HT1080 (cell line): ENCODE measurements at regions not wholly inside any gene's neighbourhood (a gene's known extent, or its start where the extent isn't known, plus 50 kb on each side); places are given as distances from the start of the nearest gene placed in this dataset.
"Not testable (repeated sequence)": the region's sequence is repeated elsewhere in the genome, so short reads cannot be mapped to it uniquely, and the experiment has no call there.

Source experiments
- DNase-seq: peaks from one replicate; pipeline ENCODE4 v3.0.0-alpha.2; 2015; ENCODE audit warnings: low read depth

DNA sequence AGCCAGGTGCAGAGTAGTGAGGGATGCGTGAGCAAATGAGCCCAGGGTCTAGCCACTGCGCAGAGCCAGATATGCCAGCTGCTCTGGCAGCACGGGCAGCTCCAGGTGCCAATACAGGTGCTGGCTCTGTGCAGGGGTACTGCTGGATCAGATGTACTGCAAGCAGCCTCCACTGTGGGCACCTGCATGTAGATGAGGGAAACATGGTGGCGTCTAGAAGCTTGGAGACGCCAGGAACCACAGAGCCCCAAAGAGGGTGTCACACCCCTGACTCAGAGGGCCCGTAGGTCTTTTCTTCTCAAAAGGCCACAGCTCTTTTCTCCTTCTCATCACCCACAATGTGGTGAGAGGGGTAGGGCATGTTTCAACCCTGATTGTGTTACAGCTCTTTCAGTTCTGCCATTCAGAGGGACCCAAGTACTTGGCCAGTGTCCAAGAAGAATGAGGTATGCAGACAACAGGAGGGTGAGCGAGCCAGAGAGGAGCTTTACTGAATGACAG lies 244.4 kb upstream of the SLITRK1 start:
- peak; percentile 32 for DNase-seq

- no peak for DNase-seq
Observed at GRCh38 chr13:84121456-84121855, 239.2 kb upstream of the SLITRK1 start.

- DNase-seq, result no peak
Observed at GRCh38 chr13:84118839-84119409, 236.7 kb upstream of the SLITRK1 start.

DNA sequence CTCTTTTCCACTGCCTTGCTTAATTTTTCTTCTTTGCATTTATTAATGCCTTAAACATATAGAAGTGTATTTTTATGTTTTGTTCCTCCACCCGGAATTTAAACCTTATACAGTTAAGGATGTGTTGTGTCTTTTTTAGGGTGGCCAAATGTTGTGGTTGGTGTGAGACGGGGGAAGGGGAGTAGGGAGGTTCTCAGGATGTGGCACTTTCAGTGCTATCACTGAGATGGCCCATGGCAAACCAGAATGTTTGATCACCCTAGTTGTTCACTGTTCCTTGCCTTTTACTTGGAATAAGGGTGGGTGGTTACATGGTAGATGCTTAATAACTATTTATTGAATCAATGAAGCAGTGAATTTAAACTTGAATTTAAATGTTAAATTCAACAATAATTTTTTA lies 216.0 kb upstream of the SLITRK1 start:
- DNase-seq, result no peak

DNA sequence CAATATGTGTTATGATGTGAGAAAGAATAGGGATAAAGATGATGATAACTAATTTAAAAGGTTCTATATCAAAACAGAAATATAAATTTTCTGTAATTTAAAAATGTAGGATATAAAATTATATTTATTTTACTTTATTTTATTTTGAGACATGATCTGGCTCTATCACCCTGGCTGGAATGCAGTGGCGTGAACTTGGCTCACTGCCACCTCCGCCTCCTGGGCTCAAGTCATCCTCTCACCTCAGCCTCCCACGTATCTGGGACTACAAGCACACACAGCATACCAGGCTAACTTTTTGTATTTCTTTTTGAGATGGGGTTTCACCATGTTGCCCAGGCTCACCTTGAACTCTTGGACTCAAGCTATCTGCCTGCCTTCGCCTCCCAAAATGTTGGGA lies 214.9 kb upstream of the SLITRK1 start:
- DNase-seq, result no peak

DNA sequence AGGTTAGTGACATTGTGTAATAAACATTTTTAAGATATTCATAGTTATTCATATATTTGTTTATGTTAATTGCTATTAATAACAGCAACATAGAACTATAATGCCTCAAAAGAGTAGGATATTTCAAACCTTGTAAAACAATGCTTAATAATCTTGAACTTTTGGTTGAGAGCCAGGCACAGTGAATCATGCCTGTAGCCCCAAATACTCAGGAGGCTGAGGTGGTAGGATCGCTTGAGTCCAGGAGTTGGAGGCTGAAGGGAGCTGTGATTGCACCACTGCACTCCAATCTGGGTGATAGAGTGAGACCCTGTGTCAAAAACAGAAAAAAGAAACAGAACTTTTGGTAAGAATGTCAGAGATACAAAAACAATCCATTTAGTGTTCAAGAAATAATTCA lies 213.9 kb upstream of the SLITRK1 start:
- DNase-seq, result peak; percentile 1

- DNase-seq, result no peak
Observed at GRCh38 chr13:84088996-84089395, 206.7 kb upstream of the SLITRK1 start.

DNA sequence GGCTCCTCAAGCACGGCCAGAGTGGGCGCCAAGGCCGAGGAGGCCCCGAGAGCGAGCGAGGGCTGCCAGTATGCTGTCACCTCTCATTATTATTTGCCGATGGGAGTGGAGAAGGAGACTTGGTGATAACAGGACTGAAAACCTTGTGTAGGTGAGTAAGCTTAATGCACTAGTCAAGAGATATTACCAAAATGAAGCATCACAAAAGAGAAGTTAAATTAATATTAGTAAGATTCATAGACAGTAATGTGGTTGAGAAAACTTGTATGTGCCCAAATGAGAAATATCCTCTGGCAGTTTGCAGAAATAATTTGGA lies 204.5 kb upstream of the SLITRK1 start:
- DNase-seq, result no peak

GRCh38 chr13:84086098-84086846 lies 204.0 kb upstream of the SLITRK1 start:
- not testable (repeated sequence) for DNase-seq

DNA sequence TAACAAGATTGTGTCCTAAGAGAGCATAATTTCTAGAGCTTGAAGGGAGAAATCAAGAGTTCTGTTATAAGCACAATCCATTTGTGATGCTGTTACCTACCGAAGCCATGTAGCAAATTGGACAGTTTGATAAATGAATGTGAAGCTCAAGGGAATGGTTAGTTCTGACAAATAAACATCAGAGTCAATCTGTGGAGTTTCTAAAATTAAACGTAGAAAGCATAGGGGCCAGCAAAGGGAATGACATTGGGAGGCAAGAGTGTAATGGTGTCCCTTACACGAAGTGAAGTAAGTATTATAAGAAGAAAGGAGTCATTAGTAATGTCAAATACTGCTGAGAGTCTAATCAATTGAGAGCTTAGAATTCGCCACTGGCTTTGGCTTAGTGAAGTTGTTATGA lies 200.2 kb upstream of the SLITRK1 start:
- DNase-seq, result no peak

DNA sequence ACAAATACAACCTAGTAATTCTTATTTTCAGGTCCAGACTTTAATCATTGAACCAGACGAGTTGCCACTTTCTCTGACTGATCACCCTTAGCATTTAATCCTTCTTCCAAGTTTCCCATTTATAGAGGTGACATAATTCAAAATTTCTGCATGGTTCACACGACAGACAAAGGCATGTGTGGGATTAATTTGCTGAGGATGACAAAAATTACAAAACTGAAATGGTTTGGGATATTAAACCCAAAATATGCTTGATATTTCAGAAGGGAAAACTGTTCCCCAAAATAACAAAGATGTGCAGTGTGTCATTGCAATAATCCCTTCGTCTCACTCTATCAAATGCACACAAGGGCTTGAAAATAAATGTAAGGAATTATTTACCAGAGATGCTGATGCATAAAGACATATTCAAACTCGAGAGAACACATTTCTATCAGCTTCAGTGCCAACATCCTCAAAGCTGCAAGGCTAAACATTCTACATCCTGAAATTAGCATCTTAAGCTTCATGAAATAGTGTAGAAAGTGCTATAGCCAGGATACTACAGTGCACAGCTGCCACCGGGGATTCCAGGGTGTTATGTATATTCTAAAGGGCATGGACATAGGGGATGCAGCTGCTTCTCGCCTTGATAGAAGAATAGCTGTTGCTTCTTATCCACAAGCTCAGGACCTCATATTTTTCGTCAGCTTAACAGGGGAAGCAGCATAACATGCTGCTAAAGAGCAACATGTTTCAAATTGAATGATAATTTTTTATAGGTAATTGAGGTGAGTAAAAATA lies 198.7 kb upstream of the SLITRK1 start:
- DNase-seq, result no peak

- no peak for DNase-seq
Observed at GRCh38 chr13:84077271-84077670, 195.0 kb upstream of the SLITRK1 start.

- no peak for DNase-seq
Observed at GRCh38 chr13:84076280-84076679, 194.0 kb upstream of the SLITRK1 start.

- no peak for DNase-seq
Observed at GRCh38 chr13:84050536-84050935, 168.3 kb upstream of the SLITRK1 start.

DNA sequence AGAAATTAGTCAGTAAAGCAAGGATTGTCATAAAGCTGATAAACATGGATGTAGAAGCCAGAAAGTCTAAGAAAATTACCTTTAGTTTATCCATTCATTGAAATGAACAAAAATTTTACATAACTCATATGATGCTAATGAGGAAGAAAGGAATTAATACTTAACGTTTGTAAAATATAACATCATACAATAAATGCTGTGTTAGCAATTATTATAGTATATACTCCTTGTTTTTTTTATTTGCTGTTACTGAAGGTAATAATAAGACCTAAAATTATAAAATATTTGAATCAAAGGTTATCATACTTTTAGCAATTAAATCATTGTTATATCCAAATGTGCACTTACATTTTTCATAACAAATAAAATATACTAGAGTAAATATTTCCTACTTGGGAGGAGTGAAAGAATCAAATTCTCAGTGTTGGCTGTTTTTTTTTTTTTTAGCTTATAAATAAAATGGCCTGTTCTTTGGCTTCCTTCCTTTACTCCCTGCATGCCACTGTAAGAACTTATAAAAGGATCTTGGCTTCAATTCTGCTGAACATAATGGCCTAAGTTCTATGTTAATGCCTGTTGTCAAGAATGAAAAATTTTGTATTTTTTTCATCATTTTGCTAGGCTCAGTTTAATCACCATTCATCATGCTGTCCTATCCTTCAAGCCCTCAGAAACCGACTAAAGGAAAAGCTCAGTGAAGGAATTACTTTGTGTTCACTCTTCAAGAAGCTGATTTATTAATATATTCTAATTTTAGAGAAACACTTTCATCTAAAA lies 167.4 kb upstream of the SLITRK1 start:
- no peak for DNase-seq

DNA sequence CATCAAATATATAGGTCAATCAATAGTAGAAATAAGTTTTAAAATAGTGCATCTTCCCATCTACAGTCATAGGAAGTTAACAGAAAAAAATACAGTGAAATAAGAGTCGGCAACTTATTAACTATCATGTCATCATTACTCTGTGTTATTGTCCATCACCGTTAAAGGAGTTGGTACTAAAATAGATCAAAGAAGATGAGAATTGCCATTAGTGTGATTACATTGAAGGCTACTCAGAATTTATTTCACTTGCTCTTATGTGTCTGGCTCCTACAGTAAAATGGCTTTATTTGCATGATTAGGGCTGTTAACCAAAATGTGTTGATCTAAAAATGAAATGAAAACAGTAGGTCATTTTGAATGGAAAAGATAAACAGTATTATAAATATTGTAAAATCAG lies 162.5 kb upstream of the SLITRK1 start:
- no peak for DNase-seq

GRCh38 chr13:84038001-84038400 lies 155.7 kb upstream of the SLITRK1 start:
- peak; percentile 36 for DNase-seq

DNA sequence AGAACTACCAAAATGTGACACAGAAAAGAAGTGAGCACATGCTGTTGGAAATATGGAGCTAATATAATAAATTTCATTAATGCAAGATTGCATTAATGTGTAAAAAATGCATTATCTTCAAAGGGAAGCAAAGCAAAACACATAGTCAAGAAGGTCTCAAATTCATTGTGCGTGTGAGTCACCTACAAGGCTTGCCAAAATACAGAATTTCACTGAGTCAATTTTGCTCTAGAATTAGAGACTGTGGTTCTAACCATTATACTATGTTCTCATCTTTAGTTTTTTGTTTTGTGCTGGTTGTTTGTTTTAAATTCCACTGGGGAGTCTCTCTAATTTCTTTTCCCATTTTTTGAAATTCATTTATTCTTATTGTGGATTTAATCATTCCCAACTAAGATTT lies 149.8 kb upstream of the SLITRK1 start:
- DNase-seq, result no peak

DNA sequence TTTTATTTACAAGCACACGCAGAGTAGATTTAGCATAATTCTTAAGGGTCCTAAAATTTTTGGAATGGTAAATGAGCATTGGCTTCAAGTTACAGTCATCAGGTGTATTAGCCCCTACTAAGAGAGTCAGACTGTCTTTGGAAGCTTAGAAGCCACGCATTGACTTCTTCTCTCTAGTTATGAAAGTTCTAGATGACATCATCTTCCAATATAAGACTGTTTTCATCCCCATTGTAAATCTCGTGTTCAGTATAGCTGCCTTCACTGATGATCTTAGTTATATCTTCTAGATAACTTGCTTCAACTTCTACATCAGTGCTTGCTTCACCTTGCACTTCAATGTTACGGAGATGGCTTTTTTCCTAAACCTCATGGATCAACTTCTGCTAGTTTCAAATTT lies 148.8 kb upstream of the SLITRK1 start:
- DNase-seq, result no peak

DNA sequence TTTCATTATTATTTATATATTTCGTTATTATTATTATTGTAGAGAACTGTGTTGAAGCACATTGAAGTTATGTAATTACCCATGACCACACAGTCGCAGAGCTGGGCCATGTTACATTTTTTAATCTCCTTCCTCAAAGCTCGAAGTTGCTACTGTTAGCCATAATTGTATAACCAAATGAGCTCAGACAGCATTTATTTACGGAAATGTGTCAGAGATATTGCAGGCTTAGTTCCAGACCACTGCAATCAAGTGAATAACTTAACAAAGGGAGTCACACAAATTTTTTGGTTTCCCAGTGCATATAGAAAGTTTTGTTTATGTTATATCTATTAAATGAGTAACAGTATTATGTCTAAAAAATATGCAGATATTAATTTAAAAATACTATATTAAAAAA lies 147.1 kb upstream of the SLITRK1 start:
- no peak for DNase-seq

DNA sequence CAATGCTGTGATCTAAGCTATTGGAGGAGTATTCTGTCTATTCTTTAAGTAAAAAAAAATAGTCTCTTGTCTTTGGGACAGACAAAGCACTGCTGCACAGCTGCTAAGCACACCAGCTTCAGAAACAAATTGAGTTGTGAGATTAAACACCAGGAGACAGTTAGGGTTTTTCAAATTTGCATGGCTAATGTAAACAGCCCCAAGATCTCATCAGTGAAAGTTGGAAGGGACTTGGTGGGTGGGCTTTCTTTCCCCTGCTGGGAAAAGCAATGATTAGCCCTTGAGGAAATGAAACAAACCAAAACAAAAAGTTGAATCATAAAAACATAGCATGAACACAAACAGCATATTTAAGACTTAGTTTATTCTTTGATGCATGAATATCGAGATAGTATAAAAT lies 143.6 kb upstream of the SLITRK1 start:
- DNase-seq, result no peak

GRCh38 chr13:83996415-83996814 lies 114.1 kb upstream of the SLITRK1 start:
- DNase-seq, result no peak
